ENCODE measurements at regions not wholly inside any gene's neighbourhood (a gene's known extent, or its start where the extent isn't known, plus 50 kb on each side); places are given as distances from the start of the nearest gene placed in this dataset.

GRCh38 chr11:80559942-80560341 is 1119.1 kb upstream of the TENM4 start:
- no peaks in the 10 kb centered on the region; the same call in 1 of the 2 replicates for H3K4me1 ChIP-seq (ENCODE audit: insufficient read depth, low read length)
- H4K20me1 ChIP-seq (ENCODE audit: control insufficient read depth, insufficient read depth, insufficient read length) = no peaks in the 10 kb centered on the region

More at GRCh38 chr11:80559942-80560341, 1119.1 kb upstream of the TENM4 start:
- Histone ChIP-seq H3K27me3 (ENCODE audit: insufficient read depth, low read length) (no peaks in the 10 kb centered on the region), H3K23me2 (ENCODE audit: insufficient read length, low read depth, low read length, poor library complexity, severe bottlenecking) (no peaks in the 10 kb centered on the region), H3K27ac (ENCODE audit: insufficient read length, low read depth, low read length) (no peak overlapping the region), H4K91ac (ENCODE audit: insufficient read length, low read depth, low read length) (no peak overlapping the region), H3K56ac (ENCODE audit: insufficient read length, low read depth, low read length) (no peak overlapping the region), H3K18ac (ENCODE audit: insufficient read length, low read depth, low read length) (no peak overlapping the region), H3K9me3 (ENCODE audit: control insufficient read depth, low read depth, low read length) (no peaks in the 10 kb centered on the region), H3K9ac (ENCODE audit: extremely low read depth, insufficient read length, low read length) (no peak overlapping the region), H3K4ac (ENCODE audit: low read depth, low read length) (no peak overlapping the region), H3K79me2 (ENCODE audit: insufficient read depth, low read length) (no peaks in the 10 kb centered on the region), H2AFZ (ENCODE audit: low read length) (no peak overlapping the region), H2BK12ac (ENCODE audit: insufficient read length, low read depth, low read length) (no peak overlapping the region), H3K23ac (ENCODE audit: insufficient read length, low read depth, low read length) (no peak overlapping the region), H2BK20ac (ENCODE audit: low read depth, low read length, poor library complexity, severe bottlenecking) (no peak overlapping the region), H2BK120ac (ENCODE audit: low read depth, low read length, poor library complexity, severe bottlenecking) (no peak overlapping the region), H3K4me2 (ENCODE audit: insufficient read depth, insufficient read length, low read length) (no peak overlapping the region), H2BK5ac (ENCODE audit: insufficient read length, low read length) (no peak overlapping the region), H2AK5ac (ENCODE audit: insufficient read length, low read length) (no peak overlapping the region), H3K79me1 (ENCODE audit: insufficient read depth, low read depth, low read length, poor library complexity, severe bottlenecking) (no peaks in the 10 kb centered on the region), H4K5ac (ENCODE audit: insufficient read length, low read depth, low read length) (no peak overlapping the region), H3K14ac (ENCODE audit: insufficient read depth, low read length) (no peak overlapping the region), H3T11ph (ENCODE audit: low read length) (no peak overlapping the region), H2BK15ac (ENCODE audit: low read depth, low read length) (no peak overlapping the region), H4K8ac (replicated peaks; ENCODE audit: insufficient read length, low read depth, low read length) (no peak overlapping the region)
- no peaks in the 10 kb centered on the region for H3K36me3 Mint-ChIP-seq (ENCODE audit: insufficient read depth in 1 of 3, low read depth in 3 of 3)
- H3K27me3 Mint-ChIP-seq (ENCODE audit: low read depth) = no peaks in the 10 kb centered on the region
- DNase-seq = no peak
- H3K9me3 Mint-ChIP-seq = no peaks in the 10 kb centered on the region
- WGBS (ENCODE audit: extremely low coverage, insufficient read length, low lambda C conversion rate) = no CpG with 5 or more reads among the region's 2 CpGs
- H3K4me3 Mint-ChIP-seq = no peak overlapping the region
- peaks cover 11 to 12% of the 10 kb centered on the region in 2 experiments for H3K4me1 Mint-ChIP-seq
- no peak overlapping the region for H3K27ac Mint-ChIP-seq
- TF ChIP-seq CTCF (conservative IDR thresholded peaks at IDR 0.05) = no peak

All from H9 (cell line).